Activated T-cell treated with anti-CD3 and anti-CD28 coated beads, Interleukin-2, amount 50 U/mL, for 48 hours (primary cell): ENCODE measurements at regions not wholly inside any gene's neighbourhood (a gene's known extent, or its start where the extent isn't known, plus 50 kb on each side); places are given as distances from the start of the nearest gene placed in this dataset.

Experiments
- DNase-seq, 2 experiments: peaks; one replicate each; pipeline ENCODE4 v3.0.0-alpha.2; 2020

DNA sequence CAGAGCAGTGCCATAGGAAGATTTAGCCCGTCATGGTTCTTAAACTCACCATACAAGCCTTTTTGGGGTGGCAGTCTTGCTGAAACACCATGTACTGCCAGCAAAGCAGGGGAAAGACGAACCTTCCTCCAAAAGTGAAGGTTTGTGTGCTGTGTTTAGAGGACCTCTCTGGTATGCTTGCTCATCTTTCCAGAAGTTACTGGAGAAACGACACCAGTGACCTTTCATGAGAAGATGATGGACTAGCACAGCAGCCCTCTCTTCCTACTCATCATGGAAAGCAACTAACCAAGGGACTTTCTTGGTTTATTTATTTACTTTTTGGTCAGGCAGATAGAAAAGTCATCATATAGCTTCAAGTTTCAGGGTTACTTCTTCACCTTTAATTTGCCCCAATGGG is 247.4 kb downstream of the PTEN start:
- no peak for DNase-seq

- no peak for DNase-seq
Observed at GRCh38 chr10:88111294-88111693, 247.9 kb downstream of the PTEN start.

DNA sequence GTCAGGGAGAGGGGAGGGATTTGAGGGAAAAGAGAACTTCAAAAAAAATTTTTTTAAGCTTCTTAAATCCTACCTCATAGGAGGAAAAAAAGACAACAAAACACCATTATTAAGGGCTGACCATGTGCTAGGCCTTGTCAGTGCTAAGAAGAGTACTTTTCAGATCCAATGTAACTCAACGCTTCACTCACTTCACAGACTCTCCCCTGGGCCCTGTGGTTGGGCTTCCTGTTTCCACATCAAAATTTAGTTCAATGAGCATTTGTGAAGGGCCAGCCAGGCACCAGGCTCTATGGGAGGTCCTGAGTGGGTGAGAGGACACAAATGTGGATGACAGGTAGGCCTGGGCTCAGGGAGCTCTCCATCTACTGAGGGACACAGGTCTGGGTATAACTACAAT is 249.8 kb downstream of the PTEN start:
- no peak for DNase-seq

- DNase-seq = no peak
Observed at GRCh38 chr10:88113657-88114272, 250.3 kb downstream of the PTEN start.

GRCh38 chr10:88114368-88114767 is 250.9 kb downstream of the PTEN start:
- DNase-seq = peak in 1 of 2 experiments; percentile 47

DNA sequence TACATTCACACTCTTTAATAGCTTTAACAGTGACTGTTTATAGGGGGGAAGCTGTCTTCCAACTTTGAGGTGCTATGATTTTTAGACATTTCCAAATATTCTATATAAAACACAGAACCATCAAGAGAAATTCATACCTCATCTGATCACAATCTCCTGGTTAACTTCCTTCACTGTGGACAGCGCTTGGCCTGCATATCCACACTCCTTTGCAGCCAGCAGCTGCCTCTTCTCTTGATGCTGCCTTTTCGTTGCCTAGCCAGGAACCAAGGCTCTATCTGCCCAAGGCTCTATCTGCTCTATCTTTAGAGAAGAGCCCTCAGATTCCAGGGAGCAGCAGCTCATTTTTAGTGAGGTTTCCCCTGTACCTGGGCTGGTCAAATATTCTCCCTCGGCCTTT is 252.0 kb downstream of the PTEN start:
- no peak for DNase-seq

GRCh38 chr10:88115968-88116367 is 252.5 kb downstream of the PTEN start:
- DNase-seq = no peak

DNA sequence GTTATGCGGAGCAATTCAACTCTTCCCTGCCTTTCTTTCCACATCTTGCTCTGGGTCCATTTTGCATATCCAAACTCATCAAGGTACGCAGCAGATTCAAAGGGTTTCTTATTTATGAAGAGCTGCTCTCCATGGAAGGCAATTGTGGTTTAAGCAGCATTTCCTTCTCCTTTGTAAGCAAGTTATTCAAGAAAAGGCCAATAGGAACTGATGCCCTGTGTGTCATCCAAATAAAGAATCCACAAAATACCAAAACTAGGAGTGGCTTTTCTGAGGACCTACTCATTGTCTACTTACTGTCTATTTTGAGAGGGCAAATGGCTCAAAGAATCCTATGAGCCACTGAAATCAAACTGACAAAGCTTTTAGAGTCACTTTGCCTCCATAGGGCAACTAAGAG is 253.1 kb downstream of the PTEN start:
- DNase-seq = no peak

GRCh38 chr10:88116971-88117626 is 253.7 kb downstream of the PTEN start:
- DNase-seq = peak; percentile 67 to 75

GRCh38 chr10:88117869-88118632 is 254.6 kb downstream of the PTEN start:
- peak in 1 of 2 experiments; percentile 44 for DNase-seq

DNA sequence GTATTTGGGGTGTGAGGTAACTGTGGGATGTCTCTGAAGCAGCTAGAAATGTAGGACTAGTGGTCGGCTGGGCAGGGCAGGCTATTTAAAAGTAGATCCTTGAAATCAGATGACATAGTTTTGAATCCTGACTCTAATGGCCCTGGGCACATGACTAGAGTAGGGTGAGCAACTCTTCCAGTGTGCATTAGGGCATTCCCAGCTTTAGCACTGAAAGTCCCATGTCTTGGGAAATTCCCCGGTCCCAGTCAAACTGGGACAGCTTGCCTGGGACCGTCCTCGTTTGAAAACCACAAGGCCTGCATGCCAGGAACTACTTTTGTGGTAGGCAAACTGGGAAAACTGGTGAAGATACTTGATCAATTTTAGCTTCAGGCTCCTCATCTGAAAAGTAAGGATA is 255.3 kb downstream of the PTEN start:
- DNase-seq = no peak

DNA sequence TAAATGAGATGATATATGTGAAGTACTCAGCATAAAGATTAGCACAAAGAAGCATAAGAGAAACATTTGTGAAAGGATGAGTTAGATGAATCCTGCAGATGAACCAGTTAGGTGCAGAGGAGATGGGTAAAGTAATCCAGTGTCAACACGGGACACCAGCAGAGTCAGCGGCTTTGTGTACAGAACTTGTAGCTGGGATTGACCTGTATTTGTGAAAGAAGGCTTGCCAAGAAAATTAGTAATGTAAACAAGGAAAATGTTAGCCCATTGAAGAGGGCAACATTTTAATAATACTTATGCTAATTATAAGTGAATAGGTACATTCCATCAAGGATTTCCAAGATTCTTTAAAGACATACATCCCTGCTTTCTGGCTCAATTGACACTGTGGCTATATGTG is 255.7 kb downstream of the PTEN start:
- DNase-seq = no peak

GRCh38 chr10:88120075-88120474 is 256.6 kb downstream of the PTEN start:
- no peak for DNase-seq

- no peak for DNase-seq
Observed at GRCh38 chr10:88120599-88121333, 257.3 kb downstream of the PTEN start.

GRCh38 chr10:88121361-88121760 is 257.9 kb downstream of the PTEN start:
- DNase-seq = no peak

DNA sequence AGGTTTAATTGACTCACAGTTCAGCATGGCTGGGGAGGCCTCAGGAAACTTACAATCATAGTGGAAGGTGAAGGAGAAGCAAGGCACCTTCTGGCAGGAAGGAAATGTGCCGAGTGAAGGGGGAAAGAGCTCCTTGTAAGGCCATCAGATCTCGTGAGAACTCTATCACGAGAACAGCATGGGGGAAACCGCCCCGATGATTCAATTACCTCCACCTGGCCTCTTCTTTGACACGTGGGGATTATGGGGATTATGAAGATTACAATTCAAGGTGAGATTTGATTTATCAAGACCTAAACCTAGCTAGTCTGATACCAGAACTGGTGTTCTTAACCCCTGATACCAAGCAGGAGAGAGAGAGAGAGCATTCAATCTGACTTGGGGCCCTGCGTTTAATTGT is 258.7 kb downstream of the PTEN start:
- no peak for DNase-seq

DNA sequence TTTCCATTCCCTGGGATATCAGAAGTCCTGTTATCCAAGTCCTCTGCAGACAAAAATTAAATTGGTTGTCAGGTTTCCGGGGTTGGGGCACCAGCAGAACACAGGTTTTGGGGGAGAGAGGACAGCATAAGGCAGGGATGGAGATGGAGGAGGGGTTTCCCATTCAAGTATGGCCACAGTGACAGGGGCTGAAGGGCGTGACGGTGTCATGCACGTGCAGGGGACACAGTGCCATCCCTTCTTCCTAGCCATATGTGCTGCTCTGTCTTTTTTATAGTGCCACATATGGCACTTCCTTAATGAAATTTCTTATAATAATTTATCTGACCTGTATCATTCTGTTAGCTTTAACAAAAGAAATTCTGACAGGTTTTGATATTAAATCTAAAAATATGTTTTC is 259.2 kb downstream of the PTEN start:
- no peak for DNase-seq

GRCh38 chr10:88125766-88126165 is 262.3 kb downstream of the PTEN start:
- DNase-seq = no peak

DNA sequence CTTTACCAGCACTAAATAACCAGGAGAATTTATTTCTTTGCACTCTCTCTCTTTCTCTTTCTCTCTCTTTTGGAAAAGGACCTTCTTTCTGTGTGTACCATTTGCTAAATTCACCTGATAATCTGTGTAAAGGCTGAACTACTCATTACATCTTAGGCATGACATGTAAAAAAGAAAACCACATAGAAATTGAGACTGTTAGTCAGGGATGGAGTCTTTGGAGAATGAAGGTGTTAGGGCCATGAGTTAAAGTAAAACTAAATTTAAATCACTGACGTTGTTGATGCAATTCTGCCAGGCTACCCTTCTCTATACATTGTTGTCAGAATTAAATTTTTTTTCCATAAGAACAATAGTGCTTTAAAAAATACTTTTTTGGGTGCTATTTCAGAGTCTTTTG is 263.3 kb downstream of the PTEN start:
- DNase-seq = no peak

GRCh38 chr10:88127269-88127668 is 263.8 kb downstream of the PTEN start:
- DNase-seq = no peak

DNA sequence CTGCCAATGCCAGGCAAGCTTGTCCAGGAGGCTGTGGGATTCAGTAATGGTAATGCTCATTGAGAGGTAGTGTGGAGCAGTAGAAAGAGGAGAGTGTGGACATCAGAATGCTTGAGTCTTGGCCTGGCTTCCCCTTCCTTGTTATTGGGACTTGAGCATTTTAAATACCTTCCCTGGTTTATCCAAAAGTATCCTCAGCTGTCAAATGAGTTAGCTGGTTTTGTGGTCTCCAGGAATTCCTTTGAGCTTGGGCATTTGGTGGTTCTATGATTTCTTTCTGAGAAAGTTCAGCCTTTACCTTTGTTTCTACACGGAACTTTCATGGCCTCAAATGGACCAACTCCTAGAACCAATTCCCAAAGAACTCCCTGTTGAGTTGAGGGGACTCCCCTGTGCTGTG is 264.3 kb downstream of the PTEN start:
- no peak for DNase-seq

DNA sequence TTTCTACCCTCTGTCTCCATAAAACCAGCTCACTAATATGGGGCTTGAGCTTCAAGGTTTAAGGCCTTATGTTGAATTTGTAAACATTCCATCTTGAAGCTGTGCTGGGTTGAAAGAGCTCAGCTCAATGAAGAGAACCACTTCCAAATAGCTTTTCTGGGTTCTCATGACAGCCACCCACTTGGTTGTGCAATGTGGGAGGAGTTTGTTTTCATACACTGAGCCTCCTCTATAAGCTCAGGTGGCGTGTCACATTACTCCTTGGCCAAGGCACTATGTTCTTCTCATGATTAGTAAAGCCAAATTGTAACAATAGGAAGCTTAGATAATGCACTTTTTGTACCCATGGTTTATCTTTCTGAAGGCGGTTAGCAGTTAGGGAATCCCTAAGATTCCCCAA is 265.6 kb downstream of the PTEN start:
- no peak for DNase-seq

DNA sequence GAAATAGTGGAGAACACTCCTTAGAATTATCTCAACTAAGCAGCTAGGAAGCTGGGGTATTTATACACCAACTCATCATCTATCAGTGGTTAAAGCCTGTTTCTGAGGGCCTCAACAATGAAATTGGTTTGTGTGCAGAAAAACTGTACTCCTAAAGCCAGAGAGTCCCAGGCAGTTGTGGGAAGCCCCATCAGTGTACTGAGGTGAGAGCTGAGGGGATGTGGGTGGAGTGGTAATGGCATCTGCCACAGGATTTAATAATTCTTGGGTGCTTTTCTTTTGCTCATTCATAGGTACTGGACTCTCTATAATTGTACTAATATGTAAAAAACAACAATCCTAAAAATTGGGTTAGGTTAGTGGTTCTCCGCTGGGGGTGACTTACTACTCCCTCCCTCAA is 267.5 kb downstream of the PTEN start:
- DNase-seq = no peak
